ENCODE measurements at regions not wholly inside any gene's neighbourhood (a gene's known extent, or its start where the extent isn't known, plus 50 kb on each side); places are given as distances from the start of the nearest gene placed in this dataset.

DNA sequence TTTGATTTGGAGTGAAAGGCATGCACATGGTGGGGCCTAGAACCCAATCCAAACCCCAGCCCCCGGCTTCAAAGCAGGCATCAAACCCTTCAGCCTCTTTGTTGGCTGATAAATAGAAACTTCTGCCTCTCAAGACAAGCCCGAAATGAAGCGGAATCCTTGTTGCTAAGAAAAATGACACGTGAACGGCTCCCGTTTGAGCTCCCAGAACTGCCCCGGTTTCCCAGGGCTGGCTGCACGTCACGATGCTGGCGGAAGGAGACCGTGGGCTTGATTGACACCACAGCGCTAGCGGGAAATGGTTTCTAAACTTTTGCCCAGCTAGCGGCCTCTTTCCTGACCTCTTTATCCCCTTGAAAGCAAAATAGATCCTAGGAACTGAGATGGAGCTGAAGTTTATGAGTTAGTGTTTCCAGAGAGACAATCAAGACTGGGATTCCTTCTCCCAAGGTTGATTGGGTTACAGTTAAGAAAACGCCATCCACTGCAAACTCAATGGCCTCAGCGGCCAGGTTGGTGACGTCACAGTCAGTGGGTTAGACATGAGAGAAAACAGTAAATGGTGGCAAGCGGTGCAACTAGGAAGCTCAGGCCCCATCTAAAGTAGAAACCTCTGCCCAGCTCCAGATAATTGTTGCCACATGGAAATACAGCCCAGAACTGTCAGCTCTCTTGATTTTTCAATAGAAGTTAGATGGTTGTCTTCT lies 117.0 kb downstream of the ANKRD60 start:
- H3K36me3 Mint-ChIP-seq: peaks cover 0 to 9% (median 0%) of the 10 kb centered on the region in 3 donors
- POLR2A ChIA-PET: no interaction called here
- CTCF ChIA-PET: no interaction called here
- H3K4me3 Mint-ChIP-seq: no peak overlapping the region
- H3K27ac Mint-ChIP-seq: no peak overlapping the region
- H3K9me3 Mint-ChIP-seq: peaks cover 0 to 9% (median 2%) of the 10 kb centered on the region in 5 donors
- no peaks in the 10 kb centered on the region for H3K36me3 ChIP-seq (ENCODE audit: insufficient read depth, low read length)
- H3K9me3 ChIP-seq (ENCODE audit: low read length): no peaks in the 10 kb centered on the region
- no peaks in the 10 kb centered on the region for H3K27me3 ChIP-seq (ENCODE audit: insufficient read depth, low read length, poor library complexity, severe bottlenecking)
- peaks cover 25 to 43% of the 10 kb centered on the region in 2 donors for H3K27me3 Mint-ChIP-seq
- no peak for DNase-seq
- H3K4me3 ChIP-seq (ENCODE audit: low read length): no peak overlapping the region
- H3K27ac ChIP-seq (ENCODE audit: low read depth, low read length): no peak overlapping the region
- H3K4me1 ChIP-seq (ENCODE audit: insufficient read depth, low read length): no peaks in the 10 kb centered on the region
- no peaks in the 10 kb centered on the region for H3K4me1 Mint-ChIP-seq

DNA sequence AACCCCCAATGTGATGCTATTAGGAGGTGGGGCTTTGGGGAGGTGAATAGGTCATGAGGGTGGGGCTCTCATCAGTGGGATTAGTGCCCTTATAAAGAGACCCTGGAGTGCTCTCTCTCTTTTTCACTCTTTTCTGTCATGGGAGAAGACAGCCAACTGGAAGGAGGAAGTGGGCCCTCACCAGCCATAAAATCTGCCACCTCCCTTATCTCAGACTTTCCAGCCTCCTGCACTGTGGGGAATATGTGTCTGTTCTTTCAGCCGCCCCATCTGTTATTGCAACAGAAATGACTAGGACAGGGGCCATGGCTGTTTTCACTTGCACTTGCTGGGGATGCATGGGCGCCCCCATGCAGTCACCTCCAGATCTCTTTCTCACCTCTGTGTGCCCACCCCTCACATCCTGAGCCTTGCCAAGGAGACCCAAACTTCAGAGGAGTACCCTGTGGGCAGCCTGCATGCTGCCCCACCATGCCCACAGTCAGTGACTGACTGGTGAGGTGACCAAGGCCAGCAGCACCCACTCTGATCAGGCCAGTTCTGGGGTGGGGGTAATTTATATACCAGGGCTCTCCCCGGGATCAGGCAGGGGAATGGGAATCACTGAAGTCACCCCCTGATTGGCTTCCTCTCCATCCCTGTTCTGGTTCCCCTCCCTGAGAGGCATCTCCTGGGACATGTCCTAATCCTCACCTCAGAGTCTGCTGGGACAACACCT lies 118.4 kb downstream of the ANKRD60 start:
- H3K27ac ChIP-seq (ENCODE audit: low read depth, low read length): no peak overlapping the region
- POLR2A ChIA-PET: no interaction called here
- peaks cover 19 to 39% of the 10 kb centered on the region in 2 donors for H3K27me3 Mint-ChIP-seq

GRCh38 chr20:58109126-58109880 lies 119.2 kb downstream of the ANKRD60 start:
- Histone ChIP-seq H3K4me1 (ENCODE audit: insufficient read depth, low read length) (no peaks in the 10 kb centered on the region), H3K9me3 (ENCODE audit: low read length) (no peaks in the 10 kb centered on the region), H3K27ac (ENCODE audit: low read depth, low read length) (no peak overlapping the region), H3K36me3 (ENCODE audit: insufficient read depth, low read length) (no peaks in the 10 kb centered on the region), H3K27me3 (ENCODE audit: insufficient read depth, low read length, poor library complexity, severe bottlenecking) (no peaks in the 10 kb centered on the region), H3K4me3 (ENCODE audit: low read length) (no peak overlapping the region)
- H3K27me3 Mint-ChIP-seq: peaks cover 16 to 34% of the 10 kb centered on the region in 2 donors
- ChIA-PET POLR2A (no interaction called here), CTCF (no interaction called here)
- DNase-seq: no peak
- peaks cover 0 to 9% (median 0%) of the 10 kb centered on the region in 3 donors for H3K36me3 Mint-ChIP-seq
- H3K9me3 Mint-ChIP-seq: peaks cover 0 to 9% (median 2%) of the 10 kb centered on the region in 5 donors
- no peak overlapping the region for H3K27ac Mint-ChIP-seq
- no peaks in the 10 kb centered on the region for H3K4me1 Mint-ChIP-seq
- H3K4me3 Mint-ChIP-seq: no peak overlapping the region

More for the DNA sequence above, 118.4 kb downstream of the ANKRD60 start:
- peaks cover 0 to 9% (median 0%) of the 10 kb centered on the region in 3 donors for H3K36me3 Mint-ChIP-seq
- Histone ChIP-seq H3K4me3 (ENCODE audit: low read length) (no peak overlapping the region), H3K36me3 (ENCODE audit: insufficient read depth, low read length) (no peaks in the 10 kb centered on the region), H3K27me3 (ENCODE audit: insufficient read depth, low read length, poor library complexity, severe bottlenecking) (no peaks in the 10 kb centered on the region), H3K4me1 (ENCODE audit: insufficient read depth, low read length) (no peaks in the 10 kb centered on the region), H3K9me3 (ENCODE audit: low read length) (no peaks in the 10 kb centered on the region)
- no peak overlapping the region for H3K4me3 Mint-ChIP-seq
- peaks cover 0 to 9% (median 2%) of the 10 kb centered on the region in 5 donors for H3K9me3 Mint-ChIP-seq
- no peaks in the 10 kb centered on the region for H3K4me1 Mint-ChIP-seq
- H3K27ac Mint-ChIP-seq: no peak overlapping the region
- CTCF ChIA-PET: no interaction called here
- DNase-seq: no peak

GRCh38 chr20:58107533-58107932 lies 120.9 kb downstream of the ANKRD60 start:
- ChIA-PET POLR2A (no interaction called here), CTCF (interaction anchor here (1.3 kb wide), 1 partner anchor 14 kb away, joined by 3 read pairs; no protein-coding TSS in a partner anchor)
- Histone ChIP-seq H3K9me3 (ENCODE audit: low read length) (no peaks in the 10 kb centered on the region), H3K4me3 (ENCODE audit: low read length) (no peak overlapping the region), H3K27ac (ENCODE audit: low read depth, low read length) (no peak overlapping the region), H3K36me3 (ENCODE audit: insufficient read depth, low read length) (no peaks in the 10 kb centered on the region), H3K27me3 (ENCODE audit: insufficient read depth, low read length, poor library complexity, severe bottlenecking) (no peaks in the 10 kb centered on the region), H3K4me1 (ENCODE audit: insufficient read depth, low read length) (no peaks in the 10 kb centered on the region)
- H3K27me3 Mint-ChIP-seq: peaks cover 8 to 29% of the 10 kb centered on the region in 2 donors
- H3K36me3 Mint-ChIP-seq: peaks cover 0 to 9% (median 0%) of the 10 kb centered on the region in 3 donors
- no peaks in the 10 kb centered on the region for H3K4me1 Mint-ChIP-seq
- no peak overlapping the region for H3K4me3 Mint-ChIP-seq
- no peak overlapping the region for H3K27ac Mint-ChIP-seq
- no peak for DNase-seq
- H3K9me3 Mint-ChIP-seq: peaks cover 0 to 9% (median 2%) of the 10 kb centered on the region in 5 donors

- Mint-ChIP-seq H3K36me3 (peaks cover 0 to 8% (median 0%) of the 10 kb centered on the region in 3 donors), H3K27ac (no peak overlapping the region), H3K4me3 (no peak overlapping the region), H3K4me1 (no peaks in the 10 kb centered on the region), H3K27me3 (peaks cover 9 to 26% of the 10 kb centered on the region in 2 donors), H3K9me3 (peaks cover 0 to 9% (median 2%) of the 10 kb centered on the region in 5 donors)
- ChIA-PET CTCF (no interaction called here), POLR2A (no interaction called here)
- no peaks in the 10 kb centered on the region for H3K27me3 ChIP-seq (ENCODE audit: insufficient read depth, low read length, poor library complexity, severe bottlenecking)
- H3K4me1 ChIP-seq (ENCODE audit: insufficient read depth, low read length): no peaks in the 10 kb centered on the region
- H3K4me3 ChIP-seq (ENCODE audit: low read length): no peak overlapping the region
- H3K9me3 ChIP-seq (ENCODE audit: low read length): no peaks in the 10 kb centered on the region
- no peak for DNase-seq
- no peak overlapping the region for H3K27ac ChIP-seq (ENCODE audit: low read depth, low read length)
- H3K36me3 ChIP-seq (ENCODE audit: insufficient read depth, low read length): no peaks in the 10 kb centered on the region
These were observed 122.2 kb downstream of the ANKRD60 start for GRCh38 chr20:58106143-58106750.

DNA sequence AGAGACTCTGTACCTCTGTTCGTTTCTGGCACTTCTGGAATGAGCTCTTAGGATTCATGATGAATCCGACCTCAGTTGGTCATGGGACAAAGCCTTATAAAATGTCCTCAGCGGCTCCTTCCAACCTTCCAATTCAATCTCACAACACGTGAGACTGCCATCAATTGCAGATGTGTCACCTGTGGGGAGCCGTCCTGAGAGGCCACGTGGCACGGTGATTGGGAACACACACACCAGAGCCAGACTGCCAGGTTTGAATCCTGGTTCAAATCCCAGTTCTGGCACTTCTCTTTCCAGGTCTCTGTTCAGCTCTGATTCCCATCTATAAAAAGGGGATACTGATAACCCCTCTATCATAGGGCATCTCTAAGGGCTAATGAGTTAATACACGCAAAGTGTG lies 124.5 kb downstream of the ANKRD60 start:
- no peak overlapping the region for H3K27ac Mint-ChIP-seq
- no peak overlapping the region for H3K27ac ChIP-seq (ENCODE audit: low read depth, low read length)
- H3K9me3 ChIP-seq (ENCODE audit: low read length): no peaks in the 10 kb centered on the region
- H3K9me3 Mint-ChIP-seq: peaks cover 0 to 3% (median 0%) of the 10 kb centered on the region in 5 donors
- CTCF ChIA-PET: no interaction called here
- H3K27me3 ChIP-seq (ENCODE audit: insufficient read depth, low read length, poor library complexity, severe bottlenecking): no peaks in the 10 kb centered on the region
- H3K4me3 ChIP-seq (ENCODE audit: low read length): no peak overlapping the region
- H3K4me1 Mint-ChIP-seq: no peaks in the 10 kb centered on the region
- DNase-seq: no peak
- no peak overlapping the region for H3K4me3 Mint-ChIP-seq
- peaks cover 0 to 4% (median 0%) of the 10 kb centered on the region in 3 donors for H3K36me3 Mint-ChIP-seq
- no peaks in the 10 kb centered on the region for H3K36me3 ChIP-seq (ENCODE audit: insufficient read depth, low read length)
- no peaks in the 10 kb centered on the region for H3K4me1 ChIP-seq (ENCODE audit: insufficient read depth, low read length)
- H3K27me3 Mint-ChIP-seq: peaks cover 11 to 29% of the 10 kb centered on the region in 2 donors
- POLR2A ChIA-PET: no interaction called here

DNA sequence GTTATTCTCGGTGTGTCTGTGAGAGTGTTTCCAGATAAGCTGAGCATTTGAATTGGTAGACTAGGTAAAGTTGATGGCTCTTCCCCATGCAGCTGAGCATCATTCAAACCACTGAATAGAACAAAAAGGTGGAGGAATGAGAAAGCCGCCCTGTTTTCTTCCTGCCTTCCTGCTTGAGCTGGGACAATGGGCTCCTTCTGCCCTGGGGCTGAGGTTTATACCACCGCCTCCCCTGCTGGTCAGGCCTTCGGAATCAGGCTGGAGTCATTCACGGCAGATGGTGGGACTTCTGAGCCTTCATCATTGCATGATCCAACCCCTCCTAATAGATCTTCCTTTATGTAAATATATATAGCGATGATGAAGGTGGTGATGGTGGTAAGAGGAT lies 124.9 kb downstream of the ANKRD60 start:
- Histone ChIP-seq H3K9me3 (ENCODE audit: low read length) (no peaks in the 10 kb centered on the region), H3K27ac (ENCODE audit: low read depth, low read length) (no peak overlapping the region), H3K27me3 (ENCODE audit: insufficient read depth, low read length, poor library complexity, severe bottlenecking) (no peaks in the 10 kb centered on the region), H3K36me3 (ENCODE audit: insufficient read depth, low read length) (no peaks in the 10 kb centered on the region), H3K4me1 (ENCODE audit: insufficient read depth, low read length) (no peaks in the 10 kb centered on the region), H3K4me3 (ENCODE audit: low read length) (no peak overlapping the region)
- H3K4me3 Mint-ChIP-seq: no peak overlapping the region
- H3K36me3 Mint-ChIP-seq: peaks cover 0 to 4% (median 0%) of the 10 kb centered on the region in 3 donors
- DNase-seq: no peak
- ChIA-PET CTCF (no interaction called here), POLR2A (no interaction called here)
- H3K27ac Mint-ChIP-seq: no peak overlapping the region
- no peaks in the 10 kb centered on the region for H3K9me3 Mint-ChIP-seq
- no peaks in the 10 kb centered on the region for H3K4me1 Mint-ChIP-seq
- peaks cover 11 to 29% of the 10 kb centered on the region in 2 donors for H3K27me3 Mint-ChIP-seq
